ENCODE measurements at regions not wholly inside any gene's neighbourhood (a gene's known extent, or its start where the extent isn't known, plus 50 kb on each side); places are given as distances from the start of the nearest gene placed in this dataset.

DNA sequence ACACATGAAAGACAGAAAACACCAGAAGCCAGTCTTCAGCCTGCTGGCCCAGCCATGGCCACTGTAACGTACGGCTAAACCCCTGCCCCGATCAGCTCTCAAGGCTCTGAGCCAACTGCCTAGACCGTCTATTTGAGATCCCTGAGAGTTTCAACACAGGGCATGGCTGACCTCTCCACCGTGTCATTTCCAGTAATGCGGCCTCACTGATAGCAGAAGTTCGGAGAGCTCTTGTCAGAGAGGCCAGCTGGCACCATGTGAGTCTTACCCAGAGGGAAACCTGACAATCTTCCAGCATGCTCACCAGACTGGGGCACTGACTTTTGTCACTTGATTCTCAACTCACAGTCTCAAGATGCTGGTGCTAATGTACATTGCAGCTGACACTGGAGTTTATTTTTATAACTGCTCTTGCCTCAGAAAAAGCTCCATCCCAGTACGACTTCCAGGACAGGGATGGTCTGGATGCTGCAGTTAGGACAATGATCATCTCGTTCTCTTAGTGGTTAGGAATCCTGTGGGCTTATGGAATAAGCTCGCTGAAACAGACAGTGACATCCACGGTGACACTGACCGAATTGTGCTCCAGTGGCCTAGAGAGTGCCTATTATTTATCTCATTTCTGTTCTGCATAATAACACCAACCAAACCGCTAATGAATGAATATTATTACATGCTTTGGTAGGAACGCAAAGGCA, 372.7 kb downstream of the ICE1 start:
- TF ChIP-seq, protein P1, sequence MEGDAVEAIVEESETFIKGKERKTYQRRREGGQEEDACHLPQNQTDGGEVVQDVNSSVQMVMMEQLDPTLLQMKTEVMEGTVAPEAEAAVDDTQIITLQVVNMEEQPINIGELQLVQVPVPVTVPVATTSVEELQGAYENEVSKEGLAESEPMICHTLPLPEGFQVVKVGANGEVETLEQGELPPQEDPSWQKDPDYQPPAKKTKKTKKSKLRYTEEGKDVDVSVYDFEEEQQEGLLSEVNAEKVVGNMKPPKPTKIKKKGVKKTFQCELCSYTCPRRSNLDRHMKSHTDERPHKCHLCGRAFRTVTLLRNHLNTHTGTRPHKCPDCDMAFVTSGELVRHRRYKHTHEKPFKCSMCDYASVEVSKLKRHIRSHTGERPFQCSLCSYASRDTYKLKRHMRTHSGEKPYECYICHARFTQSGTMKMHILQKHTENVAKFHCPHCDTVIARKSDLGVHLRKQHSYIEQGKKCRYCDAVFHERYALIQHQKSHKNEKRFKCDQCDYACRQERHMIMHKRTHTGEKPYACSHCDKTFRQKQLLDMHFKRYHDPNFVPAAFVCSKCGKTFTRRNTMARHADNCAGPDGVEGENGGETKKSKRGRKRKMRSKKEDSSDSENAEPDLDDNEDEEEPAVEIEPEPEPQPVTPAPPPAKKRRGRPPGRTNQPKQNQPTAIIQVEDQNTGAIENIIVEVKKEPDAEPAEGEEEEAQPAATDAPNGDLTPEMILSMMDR (conservative IDR thresholded peaks at IDR 0.05), result no peak
- H3K27ac Mint-ChIP-seq, result no peak overlapping the region
- peaks cover 6% of the 10 kb centered on the region for H3K27me3 Mint-ChIP-seq
- peaks cover 19% of the 10 kb centered on the region for H3K4me1 Mint-ChIP-seq (ENCODE audit: unreplicated experiment)
- no peaks in the 10 kb centered on the region for H3K36me3 Mint-ChIP-seq
- no peak for DNase-seq (ENCODE audit: extremely low spot score, unreplicated experiment)
- H3K4me3 Mint-ChIP-seq, result no peak overlapping the region
- no peaks in the 10 kb centered on the region for H3K9me3 Mint-ChIP-seq

DNA sequence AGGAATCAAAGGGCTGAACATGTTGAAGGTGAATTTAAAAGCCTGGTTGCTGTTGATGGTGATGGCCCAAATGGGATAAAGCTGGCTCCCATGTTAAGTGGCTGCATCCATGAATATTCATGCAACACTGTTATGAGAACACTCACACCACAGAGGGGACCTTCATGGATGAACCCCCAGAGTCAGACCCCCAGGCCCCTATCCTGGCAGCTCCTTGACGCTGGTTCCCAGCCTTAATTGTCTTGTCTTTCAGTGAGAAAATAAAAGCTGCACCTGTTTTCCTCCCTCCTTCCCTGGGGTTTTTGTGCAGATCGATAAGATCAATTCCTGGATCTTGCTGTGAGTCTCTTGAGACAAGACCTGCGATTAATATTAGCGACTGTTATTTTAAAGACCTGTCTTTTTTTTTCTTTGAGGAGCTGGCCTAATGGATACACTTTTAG, 371.7 kb downstream of the ICE1 start:
- TF ChIP-seq, protein P1 (conservative IDR thresholded peaks at IDR 0.05), result no peak
- peaks cover 6% of the 10 kb centered on the region for H3K27me3 Mint-ChIP-seq

DNA sequence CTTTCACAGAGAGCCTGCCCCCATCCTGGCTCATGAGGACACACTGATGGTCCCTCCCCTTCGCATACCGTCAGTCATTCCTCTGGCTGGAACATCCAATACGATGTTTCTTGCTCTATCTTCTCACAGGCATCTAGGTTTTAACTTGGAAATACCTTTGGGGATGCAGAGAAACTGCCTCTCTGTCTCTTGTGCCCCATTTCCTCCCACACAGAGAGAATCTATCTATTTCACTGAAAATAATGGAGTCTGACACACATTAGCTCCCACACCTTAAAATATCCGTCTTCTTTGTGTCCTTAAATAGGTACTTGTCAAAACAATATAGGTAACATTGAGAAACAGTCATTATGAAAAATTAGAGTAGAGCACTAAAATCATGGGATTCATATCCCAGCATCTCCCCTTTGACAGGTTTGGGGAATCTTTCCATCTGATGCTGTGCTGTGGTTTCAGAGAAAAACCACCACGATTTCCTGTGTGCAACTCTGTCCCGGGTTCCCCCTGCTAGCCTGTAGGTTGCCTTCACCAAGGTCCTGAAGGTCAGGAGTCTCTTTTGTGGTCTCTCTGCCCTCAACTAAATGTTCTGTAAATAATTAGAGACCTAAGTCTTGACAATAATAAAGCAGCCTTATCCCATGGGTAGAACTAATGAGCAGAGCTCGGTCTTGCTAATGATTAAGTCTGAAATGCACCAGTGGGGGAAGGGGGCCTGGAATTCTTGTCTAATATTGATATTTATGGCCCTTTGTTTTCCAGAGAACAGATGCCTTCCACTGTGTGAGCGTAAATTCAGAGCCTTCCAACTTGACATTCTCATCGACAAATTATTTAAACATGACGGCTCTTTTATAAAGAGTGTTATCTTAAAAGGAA, 371.0 kb downstream of the ICE1 start:
- TF ChIP-seq, protein P1 (conservative IDR thresholded peaks at IDR 0.05), result no peak
- H3K27me3 Mint-ChIP-seq, result peaks cover 6% of the 10 kb centered on the region
- H3K9me3 Mint-ChIP-seq, result no peaks in the 10 kb centered on the region
- peaks cover 19% of the 10 kb centered on the region for H3K4me1 Mint-ChIP-seq (ENCODE audit: unreplicated experiment)
- no peak for DNase-seq (ENCODE audit: extremely low spot score, unreplicated experiment)
- no peak overlapping the region for H3K27ac Mint-ChIP-seq
- H3K4me3 Mint-ChIP-seq, result no peak overlapping the region
- H3K36me3 Mint-ChIP-seq, result no peaks in the 10 kb centered on the region

More for the DNA sequence above, 371.7 kb downstream of the ICE1 start:
- no peak overlapping the region for H3K4me3 Mint-ChIP-seq
- H3K4me1 Mint-ChIP-seq (ENCODE audit: unreplicated experiment), result peaks cover 19% of the 10 kb centered on the region
- H3K36me3 Mint-ChIP-seq, result no peaks in the 10 kb centered on the region
- no peak for DNase-seq (ENCODE audit: extremely low spot score, unreplicated experiment)
- no peak overlapping the region for H3K27ac Mint-ChIP-seq
- no peaks in the 10 kb centered on the region for H3K9me3 Mint-ChIP-seq

DNA sequence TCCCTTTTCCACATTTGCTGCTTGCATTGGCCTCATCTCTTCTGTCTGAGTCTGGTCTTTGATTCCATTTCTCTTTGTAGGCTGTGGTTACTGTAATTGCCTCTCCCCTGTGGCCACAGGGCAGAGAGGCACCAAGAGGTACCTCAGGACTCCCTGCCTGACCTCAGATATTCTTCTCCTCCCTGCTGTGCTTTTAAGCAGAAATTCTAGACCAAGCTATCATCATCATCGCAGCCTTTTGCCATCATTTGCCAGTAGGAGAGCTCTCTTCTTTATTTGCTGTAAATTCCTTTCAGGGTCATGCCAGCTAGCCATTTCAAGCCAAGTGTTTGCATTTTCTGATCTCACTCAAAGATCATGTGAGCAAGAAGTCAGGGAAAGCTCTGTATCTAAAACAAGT, 369.6 kb downstream of the ICE1 start:
- TF ChIP-seq, protein P1 (conservative IDR thresholded peaks at IDR 0.05), result no peak
- peaks cover 19% of the 10 kb centered on the region for H3K4me1 Mint-ChIP-seq (ENCODE audit: unreplicated experiment)
- no peak overlapping the region for H3K27ac Mint-ChIP-seq
- no peak overlapping the region for H3K4me3 Mint-ChIP-seq
- no peaks in the 10 kb centered on the region for H3K9me3 Mint-ChIP-seq
- DNase-seq (ENCODE audit: extremely low spot score, unreplicated experiment), result no peak
- H3K36me3 Mint-ChIP-seq, result no peaks in the 10 kb centered on the region
- peaks cover 4% of the 10 kb centered on the region for H3K27me3 Mint-ChIP-seq

DNA sequence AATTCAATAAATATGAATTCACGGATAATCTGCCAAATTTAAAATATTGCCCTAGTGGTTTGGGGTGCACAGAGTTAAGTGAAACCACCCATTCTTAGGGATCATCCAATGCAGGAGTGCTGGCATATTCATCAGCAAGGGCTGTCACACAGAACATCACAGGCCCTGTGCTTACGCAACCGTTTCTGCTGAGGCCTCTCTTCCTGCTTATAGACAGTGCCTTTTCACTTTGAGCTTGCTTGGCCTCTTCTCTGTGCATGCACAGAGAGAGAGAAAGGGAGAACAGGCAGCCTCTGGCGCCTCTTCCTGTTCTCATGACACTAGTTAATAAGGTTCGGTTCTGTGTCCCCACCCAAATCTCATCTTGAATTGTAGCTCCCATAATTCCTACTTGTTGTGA, 366.3 kb downstream of the ICE1 start:
- peaks cover 4% of the 10 kb centered on the region for H3K27me3 Mint-ChIP-seq
- no peaks in the 10 kb centered on the region for H3K36me3 Mint-ChIP-seq
- no peak for DNase-seq (ENCODE audit: extremely low spot score, unreplicated experiment)
- H3K9me3 Mint-ChIP-seq, result no peaks in the 10 kb centered on the region
- H3K27ac Mint-ChIP-seq, result no peak overlapping the region
- TF ChIP-seq, protein P1 (conservative IDR thresholded peaks at IDR 0.05), result no peak
- no peak overlapping the region for H3K4me3 Mint-ChIP-seq
- peaks cover 17% of the 10 kb centered on the region for H3K4me1 Mint-ChIP-seq (ENCODE audit: unreplicated experiment)
